T-cell (primary cell): ENCODE measurements at regions not wholly inside any gene's neighbourhood (a gene's known extent, or its start where the extent isn't known, plus 50 kb on each side); places are given as distances from the start of the nearest gene placed in this dataset.

Source experiments
- ATAC-seq, 4 experiments: fragments of 200-7000 bp in 3 of 4; fragments of 150-1000 bp in 1 of 4; cut with Tn5 transposase; replicated peaks in 1 of 4; 1 replicate in 3 of 4; 2 replicates in 1 of 4; pipeline ENCODE4 v1.10.0; 2021; ENCODE audit warnings: moderate library complexity in 3 of 4, mild to moderate bottlenecking in 2 of 4, moderate number of reproducible peaks in 1 of 4
- CTCF ChIA-PET, 2 donors: fragments of 300-600 bp; sonication (Branson Sonifier 250); formaldehyde crosslinking; loops; one replicate each; lab custom pipeline; 2022; ENCODE audit warnings: antibody characterized with exemption in 2 of 2; lab: Charles Lee
- POLR2A ChIA-PET, 2 donors: fragments of 300-600 bp; sonication (Branson Sonifier 250); formaldehyde crosslinking; loops; one replicate each; lab custom pipeline; 2022; ENCODE audit warnings: antibody characterized with exemption in 2 of 2; lab: Charles Lee
- DNase-seq, 35 experiments: peaks; one replicate each; pipeline versions ENCODE4 v3.0.0 to v3.0.0-alpha.2; 2013 to 2023
- H3K27ac ChIP-seq: one replicate; pipeline ENCODE4 v1.5.1; 2013; ENCODE audit warnings: low read length
- H3K27me3 ChIP-seq, 2 experiments: replicated peaks in 1 of 2; 1 replicate in 1 of 2; 2 replicates in 1 of 2; pipeline versions ENCODE4 v1.6.1 to v1.7.0; 2013; ENCODE audit warnings: low read length in 1 of 2, mixed read lengths in 1 of 2; ENCODE audit not compliant: control insufficient read depth in 2 of 2, insufficient read depth in 2 of 2; ENCODE audit errors: extremely low read depth in 1 of 2
- H3K36me3 ChIP-seq, 2 donors: 1 replicate in 1 of 2; 2 replicates in 1 of 2; pipeline versions ENCODE4 v1.6.1 to v1.7.0; 2013; ENCODE audit warnings: low read length in 1 of 2; ENCODE audit not compliant: control insufficient read depth in 2 of 2, insufficient read depth in 1 of 2; ENCODE audit errors: extremely low read depth in 1 of 2
- H3K4me1 ChIP-seq, 2 experiments: 1 replicate in 1 of 2; 2 replicates in 1 of 2; pipeline versions ENCODE4 v1.6.1 to v1.7.0; 2013; ENCODE audit warnings: low read length in 2 of 2, mixed read lengths in 1 of 2; ENCODE audit not compliant: insufficient read depth in 2 of 2, control insufficient read depth in 1 of 2; ENCODE audit errors: extremely low read depth in 1 of 2
- H3K4me3 ChIP-seq, 2 donors: 1 replicate in 1 of 2; 2 replicates in 1 of 2; pipeline versions ENCODE4 v1.5.1 to v1.7.0; 2013; ENCODE audit warnings: mild to moderate bottlenecking in 2 of 2, low read length in 1 of 2, moderate library complexity in 1 of 2; ENCODE audit not compliant: control insufficient read depth in 1 of 2; ENCODE audit errors: extremely low read depth in 1 of 2
- H3K9me3 ChIP-seq: 2 replicates; pipeline ENCODE4 v1.7.0; 2013
- H3K27ac Mint-ChIP-seq, 2 donors: one replicate each; pipeline ENCODE4 v1.8.0; 2020 to 2021; ENCODE audit warnings: mild to moderate bottlenecking in 2 of 2, mixed read lengths in 2 of 2
- H3K27me3 Mint-ChIP-seq, 2 donors: one replicate each; pipeline ENCODE4 v1.8.0; 2021 to 2022; ENCODE audit warnings: mixed read lengths in 2 of 2
- H3K36me3 Mint-ChIP-seq: one replicate; pipeline ENCODE4 v1.8.0; 2021; ENCODE audit warnings: mixed read lengths
- H3K4me1 Mint-ChIP-seq, 3 donors: one replicate each; pipeline ENCODE4 v1.8.0; 2020 to 2022; ENCODE audit warnings: mixed read lengths in 3 of 3, mild to moderate bottlenecking in 1 of 3
- H3K4me3 Mint-ChIP-seq, 3 donors: one replicate each; pipeline ENCODE4 v1.8.0; 2020 to 2022; ENCODE audit warnings: mild to moderate bottlenecking in 3 of 3, mixed read lengths in 3 of 3, moderate library complexity in 3 of 3
- H3K9me3 Mint-ChIP-seq, 3 donors: one replicate each; pipeline ENCODE4 v1.8.0; 2020 to 2022; ENCODE audit warnings: mixed read lengths in 3 of 3
- WGBS: methylation state at CpG from one replicate; pipeline ENCODE4 v1.1.5; 2013; ENCODE audit warnings: missing lambda C conversion rate; ENCODE audit not compliant: insufficient coverage; 5-methylcytosine and 5-hydroxymethylcytosine counted together

DNA sequence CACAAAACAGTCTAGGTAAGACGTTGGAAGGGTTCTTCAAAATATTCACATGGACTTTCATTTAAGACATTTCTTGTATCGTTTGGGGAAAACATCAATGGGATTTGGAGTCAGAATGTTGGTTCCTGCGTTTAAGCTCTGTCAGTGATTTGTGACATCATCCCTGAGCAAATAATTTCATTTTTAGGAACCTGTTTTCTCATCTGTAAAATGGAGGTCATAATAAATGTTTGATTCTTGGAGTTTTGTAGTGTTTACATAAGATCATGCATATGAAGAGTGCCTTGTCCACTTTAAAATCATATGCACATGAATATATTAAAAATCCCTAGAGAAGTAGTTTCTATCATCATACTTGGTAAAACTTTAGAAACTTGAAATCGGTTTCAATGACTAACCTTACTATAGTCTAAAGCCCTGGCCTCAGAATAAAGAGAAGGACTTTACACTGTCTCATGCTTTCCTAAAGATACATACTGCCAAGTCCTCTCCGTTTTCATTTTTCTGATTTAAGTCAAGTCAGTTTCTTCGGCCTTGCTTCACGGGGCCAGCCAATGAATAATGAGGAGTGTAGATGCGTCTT, 178.4 kb downstream of the ADSS2 start:
- no peak overlapping the region for H3K27ac Mint-ChIP-seq
- CTCF ChIA-PET: interaction anchor here (0.6 to 1.4 kb wide), 9 partner anchors 198 to 930 kb away, joined by 3 to 10 read pairs (median 4); no protein-coding TSS in a partner anchor
- H3K4me3 Mint-ChIP-seq: no peak overlapping the region

DNA sequence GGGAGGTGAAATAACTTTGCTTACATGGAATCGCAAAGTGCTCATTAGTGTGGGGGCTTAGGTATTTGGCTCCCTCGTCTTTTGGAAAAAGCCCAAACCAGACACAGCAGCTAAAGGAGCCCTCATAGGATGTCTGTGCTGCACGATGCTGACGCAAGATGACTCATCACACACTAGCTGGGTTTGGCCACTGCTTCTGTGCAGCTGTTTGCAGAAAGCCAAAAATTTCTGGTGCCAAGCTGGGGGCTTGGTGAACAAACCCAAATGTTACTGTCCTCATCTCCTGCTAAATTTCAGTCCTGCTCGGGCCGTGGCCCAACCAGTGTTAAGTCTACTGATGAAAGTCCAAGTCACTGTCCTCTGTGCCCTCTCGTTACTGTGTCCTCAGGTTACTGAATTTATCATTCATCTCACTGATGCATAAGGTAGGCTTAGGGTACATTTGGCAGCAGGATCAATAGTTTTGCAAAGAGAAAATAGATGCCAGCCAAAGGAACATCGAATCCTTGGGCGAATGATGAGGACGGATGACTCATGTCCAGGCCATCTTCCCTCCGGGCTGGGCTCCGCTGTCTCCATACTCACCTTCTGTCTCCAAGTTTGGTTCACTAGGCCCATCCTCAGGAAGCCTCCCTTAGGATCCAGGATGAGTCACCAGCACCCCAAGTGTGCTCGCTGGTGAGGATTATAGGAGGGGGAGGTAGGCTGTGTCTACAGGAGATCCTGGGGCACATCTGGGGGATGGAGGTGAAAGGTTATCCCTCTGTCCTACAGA, 177.7 kb downstream of the ADSS2 start:
- no peak overlapping the region for H3K27ac Mint-ChIP-seq
- Histone ChIP-seq H3K4me3 (no peak overlapping the region), H3K27me3 (no peaks in the 10 kb centered on the region), H3K36me3 (no peaks in the 10 kb centered on the region), H3K9me3 (no peaks in the 10 kb centered on the region), H3K27ac (no peak overlapping the region), H3K4me1 (no peaks in the 10 kb centered on the region)
- ATAC-seq (no peak), DNase-seq (no peak)
- WGBS: 72% methylated on average over 10 of the region's 13 CpGs
- peaks cover 0 to 9% (median 6%) of the 10 kb centered on the region in 3 donors for H3K9me3 Mint-ChIP-seq
- ChIA-PET CTCF (interaction anchor here (0.6 to 1.4 kb wide), 7 partner anchors 199 to 930 kb away, joined by 3 to 7 read pairs (median 4); no protein-coding TSS in a partner anchor), POLR2A (no interaction called here)
- no peak overlapping the region for H3K4me3 Mint-ChIP-seq
- no peaks in the 10 kb centered on the region for H3K36me3 Mint-ChIP-seq
- peaks cover 4 to 13% (median 11%) of the 10 kb centered on the region in 3 donors for H3K4me1 Mint-ChIP-seq
- peaks cover 0 to 2% of the 10 kb centered on the region in 2 donors for H3K27me3 Mint-ChIP-seq

More for the DNA sequence above, 178.4 kb downstream of the ADSS2 start:
- WGBS: 93% methylated on average over 2 of the region's 8 CpGs
- Histone ChIP-seq H3K27me3 (no peaks in the 10 kb centered on the region), H3K36me3 (no peaks in the 10 kb centered on the region), H3K9me3 (no peaks in the 10 kb centered on the region), H3K27ac (no peak overlapping the region), H3K4me1 (no peaks in the 10 kb centered on the region), H3K4me3 (no peak overlapping the region)
- no peak for DNase-seq
- peaks cover 0 to 9% (median 6%) of the 10 kb centered on the region in 3 donors for H3K9me3 Mint-ChIP-seq
- no peak for ATAC-seq
- POLR2A ChIA-PET: no interaction called here
- H3K36me3 Mint-ChIP-seq: no peaks in the 10 kb centered on the region
- H3K27me3 Mint-ChIP-seq: peaks cover 0 to 2% of the 10 kb centered on the region in 2 donors
- peaks cover 4 to 13% (median 11%) of the 10 kb centered on the region in 3 donors for H3K4me1 Mint-ChIP-seq

DNA sequence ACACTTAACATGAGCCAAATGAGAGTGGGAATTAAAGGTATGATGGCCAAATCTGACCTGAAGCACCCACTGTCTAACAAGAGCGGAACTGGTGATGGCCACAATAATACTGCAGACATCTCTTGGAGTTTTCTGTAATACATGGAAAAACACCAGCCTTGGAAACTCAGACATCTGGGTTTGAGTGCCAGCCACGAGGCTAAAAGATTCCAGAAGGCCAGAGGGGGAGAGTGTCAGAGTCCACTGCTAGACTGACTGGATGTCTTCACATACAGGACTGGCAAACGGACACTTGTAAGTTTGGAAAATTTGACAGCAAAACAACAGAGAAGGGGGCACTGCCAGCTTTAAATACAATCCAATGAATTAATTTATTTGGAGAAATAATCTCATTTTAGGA, 175.1 kb downstream of the ADSS2 start:
- WGBS: 67% methylated on average over 3 of the region's 3 CpGs
- H3K4me1 Mint-ChIP-seq: peaks cover 3 to 9% (median 4%) of the 10 kb centered on the region in 3 donors
- H3K9me3 Mint-ChIP-seq: no peaks in the 10 kb centered on the region
- H3K36me3 Mint-ChIP-seq: no peaks in the 10 kb centered on the region
- Histone ChIP-seq H3K4me3 (no peak overlapping the region), H3K27ac (no peak overlapping the region), H3K36me3 (no peaks in the 10 kb centered on the region), H3K4me1 (no peaks in the 10 kb centered on the region), H3K27me3 (no peaks in the 10 kb centered on the region), H3K9me3 (no peaks in the 10 kb centered on the region)
- CTCF ChIA-PET: no interaction called here
- ATAC-seq (no peak), DNase-seq (no peak)
- H3K27me3 Mint-ChIP-seq: peaks cover 0 to 4% of the 10 kb centered on the region in 2 donors
- POLR2A ChIA-PET: no interaction called here
- H3K4me3 Mint-ChIP-seq: no peak overlapping the region
- no peak overlapping the region for H3K27ac Mint-ChIP-seq

GRCh38 chr1:244280201-244280600, 171.5 kb downstream of the ADSS2 start:
- peaks cover 0 to 4% of the 10 kb centered on the region in 2 donors for H3K27me3 Mint-ChIP-seq
- ATAC-seq (no peak), DNase-seq (no peak)
- 75% methylated on average over 2 of the region's 7 CpGs for WGBS
- no peaks in the 10 kb centered on the region for H3K4me1 Mint-ChIP-seq
- H3K9me3 Mint-ChIP-seq: no peaks in the 10 kb centered on the region
- Histone ChIP-seq H3K27ac (no peak overlapping the region), H3K27me3 (peaks cover 0 to 2% of the 10 kb centered on the region in 2 experiments), H3K4me3 (no peak overlapping the region), H3K9me3 (no peaks in the 10 kb centered on the region), H3K4me1 (no peaks in the 10 kb centered on the region), H3K36me3 (no peaks in the 10 kb centered on the region)
- POLR2A ChIA-PET: no interaction called here
- no peak overlapping the region for H3K4me3 Mint-ChIP-seq
- no peaks in the 10 kb centered on the region for H3K36me3 Mint-ChIP-seq
- CTCF ChIA-PET: interaction anchor here in 1 of 2 donors (0.6 to 1.2 kb wide), 2 partner anchors 442 to 936 kb away, joined by 3 read pairs; no protein-coding TSS in a partner anchor
- H3K27ac Mint-ChIP-seq: no peak overlapping the region

DNA sequence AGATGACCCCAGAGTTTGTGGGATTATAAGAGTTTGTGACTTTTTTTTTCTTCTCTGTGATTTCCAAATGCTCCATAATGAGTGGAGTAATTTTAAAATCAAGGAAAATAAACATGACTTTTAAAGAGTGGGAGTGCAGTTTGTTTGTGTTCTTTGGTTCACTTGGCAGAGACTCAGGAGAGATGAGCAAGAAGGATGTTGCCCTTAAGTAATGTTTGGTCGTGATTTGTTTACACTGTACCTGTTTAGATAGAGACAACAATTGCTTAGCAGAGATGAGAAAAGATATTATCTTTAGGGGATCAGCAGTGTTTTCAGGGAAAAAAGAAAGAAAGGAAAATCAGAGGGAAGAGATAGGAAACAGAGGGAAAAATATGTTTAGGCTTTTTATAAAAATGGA, 170.8 kb downstream of the ADSS2 start:
- H3K9me3 ChIP-seq: no peaks in the 10 kb centered on the region
- H3K4me3 ChIP-seq: no peak overlapping the region
- Mint-ChIP-seq H3K4me3 (no peak overlapping the region), H3K36me3 (no peaks in the 10 kb centered on the region), H3K4me1 (no peaks in the 10 kb centered on the region), H3K9me3 (no peaks in the 10 kb centered on the region), H3K27ac (no peak overlapping the region), H3K27me3 (peaks cover 0 to 4% of the 10 kb centered on the region in 2 donors)
- H3K27me3 ChIP-seq: peaks cover 0 to 2% of the 10 kb centered on the region in 2 experiments
- DNase-seq: no peak
- CTCF ChIA-PET: interaction anchor here (0.6 to 0.8 kb wide), 3 partner anchors 18 to 443 kb away, joined by 3 to 10 read pairs (median 3); no protein-coding TSS in a partner anchor
- POLR2A ChIA-PET: no interaction called here
- ATAC-seq: no peak
- WGBS: 63% methylated on average over 1 of the region's 1 CpG
- no peak overlapping the region for H3K27ac ChIP-seq
- no peaks in the 10 kb centered on the region for H3K4me1 ChIP-seq
- H3K36me3 ChIP-seq: no peaks in the 10 kb centered on the region

DNA sequence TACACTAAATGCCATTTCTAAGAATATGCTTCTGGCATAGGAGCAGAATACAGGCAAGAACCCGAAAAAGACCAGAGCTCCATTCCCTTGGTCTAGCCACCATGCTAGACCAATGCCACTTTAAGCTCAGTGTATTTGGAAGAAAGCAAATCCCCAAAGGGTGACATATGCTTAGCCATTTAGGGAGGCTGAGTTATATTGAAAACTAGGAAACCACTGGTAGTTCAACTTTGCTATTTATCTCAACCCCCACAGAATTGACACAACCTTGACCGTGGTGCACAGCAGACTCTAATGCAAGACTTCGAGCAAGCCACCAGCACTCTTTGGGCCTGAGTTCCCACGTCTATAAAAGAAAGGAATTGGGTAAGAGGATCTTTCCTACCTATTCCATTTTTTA, 167.9 kb downstream of the ADSS2 start:
- no peaks in the 10 kb centered on the region for H3K36me3 Mint-ChIP-seq
- H3K9me3 Mint-ChIP-seq: peaks cover 0 to 5% (median 4%) of the 10 kb centered on the region in 3 donors
- no peaks in the 10 kb centered on the region for H3K4me1 Mint-ChIP-seq
- no peak overlapping the region for H3K27ac Mint-ChIP-seq
- H3K4me1 ChIP-seq: no peaks in the 10 kb centered on the region
- ATAC-seq (no peak), DNase-seq (no peak)
- H3K4me3 Mint-ChIP-seq: no peak overlapping the region
- no peak overlapping the region for H3K27ac ChIP-seq
- peaks cover 0 to 2% of the 10 kb centered on the region in 2 experiments for H3K27me3 ChIP-seq
- no peaks in the 10 kb centered on the region for H3K9me3 ChIP-seq
- CTCF ChIA-PET: interaction anchor here in 1 of 2 donors (0.6 kb wide), 1 partner anchor 418 kb away, joined by 4 read pairs; no protein-coding TSS in a partner anchor
- POLR2A ChIA-PET: no interaction called here
- H3K36me3 ChIP-seq: no peaks in the 10 kb centered on the region
- H3K27me3 Mint-ChIP-seq: peaks cover 0 to 9% of the 10 kb centered on the region in 2 donors
- H3K4me3 ChIP-seq: no peak overlapping the region
- WGBS: no CpG with 5 or more reads among the region's 4 CpGs
